ENCODE measurements at regions not wholly inside any gene's neighbourhood (a gene's known extent, or its start where the extent isn't known, plus 50 kb on each side); places are given as distances from the start of the nearest gene placed in this dataset.

- TF ChIP-seq CTCF (IDR thresholded peaks at IDR 0.05) (no peak), POLR2A (IDR thresholded peaks at IDR 0.05) (no peak)
Observed at GRCh38 chr12:88633312-88633711, 53.0 kb upstream of the KITLG start.
